ENCODE measurements at regions not wholly inside any gene's neighbourhood (a gene's known extent, or its start where the extent isn't known, plus 50 kb on each side); places are given as distances from the start of the nearest gene placed in this dataset.
A peak's percentile ranks its signal among the peaks of the same experiment; 100 is the strongest.

DNA sequence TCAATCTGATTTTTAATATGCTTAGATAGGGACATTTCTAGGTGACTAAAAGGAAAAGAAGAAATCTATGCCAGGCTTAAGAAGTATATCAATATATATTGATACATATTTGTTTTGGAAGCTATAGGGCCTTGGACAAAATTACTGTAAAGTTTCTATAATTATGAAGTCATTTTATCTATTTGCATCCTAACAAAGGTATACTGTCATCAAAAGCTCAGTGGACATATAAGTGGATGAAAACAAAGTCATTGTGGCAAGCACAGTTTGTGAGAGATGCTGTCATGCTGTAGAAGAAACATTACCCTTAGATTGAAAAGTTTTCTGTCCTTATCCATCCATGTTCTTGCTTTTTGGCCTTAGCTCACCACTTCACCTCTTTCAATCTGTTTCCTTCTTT, 140.3 kb upstream of the SPEF2 start:
- DNase-seq: no peak

DNA sequence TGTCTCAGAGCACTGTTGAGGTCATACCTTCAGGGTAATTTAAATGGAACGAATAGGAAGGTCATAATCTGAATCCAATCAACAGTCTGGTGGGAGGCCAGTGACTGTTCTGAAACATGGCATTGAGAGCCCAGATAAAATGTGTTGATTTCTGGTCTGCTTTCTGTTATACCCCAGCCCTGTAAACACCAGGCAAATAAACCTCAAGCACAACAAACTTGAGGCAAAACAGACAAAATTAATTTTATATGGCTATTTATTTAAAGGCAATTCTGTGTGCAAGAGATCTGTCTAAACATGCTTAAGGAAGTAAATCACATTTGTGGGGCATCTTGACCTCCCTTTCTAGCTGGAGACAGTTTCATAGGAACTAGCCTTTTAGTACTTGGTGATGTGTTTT, 140.9 kb upstream of the SPEF2 start:
- no peak for DNase-seq

DNA sequence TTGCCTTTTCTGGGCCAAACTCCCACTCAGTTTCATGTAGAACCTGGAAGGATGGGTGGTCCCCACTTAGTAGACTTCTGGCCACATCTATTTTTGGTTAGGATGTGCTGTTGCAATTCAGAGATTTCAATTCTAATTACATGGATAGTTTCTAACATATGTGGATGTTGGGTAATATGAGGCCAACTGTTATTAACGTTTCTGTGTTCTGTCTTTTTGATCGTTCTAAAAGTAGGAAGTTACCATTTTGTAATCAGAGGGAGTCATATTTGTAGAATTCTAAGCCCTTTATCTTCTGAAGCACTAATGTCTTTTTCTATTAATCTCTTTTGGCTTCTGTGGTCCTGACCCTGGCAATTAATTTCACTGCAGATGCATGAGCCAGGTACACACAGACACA, 141.6 kb upstream of the SPEF2 start:
- no peak for DNase-seq

DNA sequence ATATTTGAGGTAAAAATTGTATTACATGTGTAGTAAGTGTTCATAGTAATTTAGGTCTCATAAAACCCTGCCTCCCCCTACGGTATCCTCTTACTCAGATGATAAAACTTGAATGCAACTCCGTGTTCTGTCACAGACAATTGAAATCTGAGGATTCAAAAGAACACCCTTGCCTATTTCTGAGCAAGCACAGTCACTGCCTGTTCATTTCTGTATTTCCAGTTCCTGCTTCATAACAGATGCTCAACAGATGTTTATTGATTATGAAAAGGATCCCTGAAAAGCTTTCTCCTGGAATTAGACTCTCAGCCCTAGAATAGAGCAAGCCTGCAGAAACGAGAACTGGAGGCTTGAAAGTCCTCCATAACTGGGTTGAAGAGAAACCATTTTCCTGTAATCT, 144.1 kb upstream of the SPEF2 start:
- DNase-seq: no peak

GRCh38 chr5:35470866-35471265, 146.8 kb upstream of the SPEF2 start:
- no peak for DNase-seq

DNA sequence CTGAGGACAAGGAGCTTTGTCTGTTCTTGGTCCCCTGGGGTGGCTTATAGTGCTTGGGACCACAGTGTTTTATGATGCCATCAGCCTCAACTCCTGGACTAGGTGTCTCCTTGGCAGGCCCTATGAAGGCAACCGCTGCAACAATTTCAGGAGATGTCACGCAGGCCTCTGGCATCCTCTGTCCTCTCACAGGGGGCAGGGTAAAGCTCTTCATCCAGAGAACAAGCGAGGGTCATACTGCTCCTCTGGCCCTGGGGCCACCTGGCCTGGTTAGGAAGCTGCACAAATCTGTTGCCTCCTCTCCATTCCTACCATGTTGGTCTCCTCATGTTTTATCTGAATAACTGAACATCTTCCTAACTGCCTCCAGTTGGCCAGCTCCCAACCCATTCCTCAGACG, 148.9 kb upstream of the SPEF2 start:
- no peak for DNase-seq

GRCh38 chr5:35466746-35467145, 150.9 kb upstream of the SPEF2 start:
- no peak for DNase-seq

- DNase-seq: no peak
Measured at GRCh38 chr5:35464757-35465156, 152.9 kb upstream of the SPEF2 start.

GRCh38 chr5:35461530-35461929, 156.1 kb upstream of the SPEF2 start:
- no peak for DNase-seq

DNA sequence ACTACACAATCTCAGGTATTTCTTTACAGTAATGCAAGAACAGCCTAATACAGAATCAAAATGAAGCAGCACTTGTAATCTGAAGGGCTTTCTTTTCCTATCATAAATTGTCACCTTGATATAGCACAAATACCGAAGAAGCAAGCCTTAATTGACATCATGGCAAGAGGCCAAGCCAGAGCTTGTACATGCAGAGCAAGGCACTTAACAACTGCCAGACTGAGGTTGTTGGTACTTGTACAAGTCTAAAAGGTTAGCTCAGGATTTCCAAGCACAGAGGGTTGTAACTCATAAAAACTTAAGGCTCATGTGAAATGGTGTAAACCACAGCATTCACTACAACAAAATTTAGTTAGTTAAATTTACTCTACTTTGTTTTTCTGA, 158.8 kb upstream of the SPEF2 start:
- DNase-seq: no peak

GRCh38 chr5:35457912-35458823, 159.5 kb upstream of the SPEF2 start:
- no peak for DNase-seq

DNA sequence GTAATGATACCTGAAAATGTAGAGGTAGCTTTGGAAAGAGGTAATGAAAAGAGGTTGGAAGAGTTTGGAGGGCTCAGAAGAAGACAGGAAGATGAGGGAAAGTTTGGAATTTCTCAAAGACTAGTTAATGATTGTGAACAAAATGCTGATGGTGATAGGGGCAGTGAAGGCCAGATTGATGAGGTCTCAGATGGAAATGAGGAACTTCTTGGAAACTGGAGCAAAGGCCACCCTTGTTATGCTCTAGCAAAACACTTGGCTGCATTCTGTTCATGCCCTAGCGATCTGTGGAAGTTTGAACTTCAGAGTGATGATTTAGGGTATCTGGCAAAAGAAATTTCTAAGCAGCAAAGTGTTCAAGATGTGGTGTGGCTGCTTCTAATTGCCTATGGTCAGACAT, 161.2 kb upstream of the SPEF2 start:
- no peak for DNase-seq

DNA sequence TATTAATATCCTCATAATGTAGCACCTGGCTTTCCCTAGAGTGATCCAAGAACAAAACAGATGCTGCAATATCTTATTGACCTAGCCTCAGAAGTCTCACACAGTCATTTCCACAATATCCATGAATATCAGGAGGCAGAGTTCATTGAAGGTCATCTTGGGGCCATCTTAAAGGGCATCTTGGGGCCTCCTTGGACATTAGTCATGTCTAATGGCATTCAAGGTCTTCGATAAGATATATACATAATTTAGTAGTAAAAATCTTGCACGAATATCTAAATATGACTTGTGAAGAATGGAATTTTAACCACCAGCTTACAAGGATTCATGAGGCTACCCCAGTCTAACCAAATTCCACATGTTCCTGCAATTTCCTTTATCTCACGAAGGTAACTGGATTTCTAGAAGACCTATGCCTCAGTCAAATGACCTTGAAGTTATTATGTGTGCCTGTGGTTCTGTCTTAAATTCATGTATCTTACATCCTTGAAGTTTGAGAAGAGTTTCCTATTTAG, 163.6 kb upstream of the SPEF2 start:
- DNase-seq: no peak

GRCh38 chr5:35443803-35444595, 173.7 kb upstream of the SPEF2 start:
- no peak for DNase-seq

GRCh38 chr5:35442885-35443639, 174.6 kb upstream of the SPEF2 start:
- no peak for DNase-seq

GRCh38 chr5:35440409-35440808, 177.3 kb upstream of the SPEF2 start:
- no peak for DNase-seq

DNA sequence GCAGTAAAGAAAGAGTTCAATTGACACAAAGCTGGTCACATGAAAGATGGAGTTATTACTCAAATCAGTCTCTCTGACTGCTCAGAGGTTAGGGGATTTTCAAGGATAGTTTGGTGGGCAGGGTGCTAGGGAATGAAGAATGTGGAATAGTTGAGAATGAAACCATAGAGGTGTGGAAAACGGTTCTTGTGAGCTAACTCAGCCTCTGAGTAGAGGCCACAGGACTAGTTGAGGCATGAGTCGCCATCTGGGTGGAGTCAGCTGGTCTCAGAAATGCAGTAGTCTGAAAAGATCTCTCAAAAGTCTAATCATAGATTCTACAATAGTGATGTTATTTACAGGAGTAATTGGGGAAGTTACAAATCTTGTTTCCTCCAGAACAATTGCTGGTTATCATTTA, 178.9 kb upstream of the SPEF2 start:
- no peak for DNase-seq

- no peak for DNase-seq
Measured at GRCh38 chr5:35438288-35438687, 179.4 kb upstream of the SPEF2 start.

- peak; percentile 32 to 61 for DNase-seq
Measured at GRCh38 chr5:35436400-35437057, 181.1 kb upstream of the SPEF2 start.

DNA sequence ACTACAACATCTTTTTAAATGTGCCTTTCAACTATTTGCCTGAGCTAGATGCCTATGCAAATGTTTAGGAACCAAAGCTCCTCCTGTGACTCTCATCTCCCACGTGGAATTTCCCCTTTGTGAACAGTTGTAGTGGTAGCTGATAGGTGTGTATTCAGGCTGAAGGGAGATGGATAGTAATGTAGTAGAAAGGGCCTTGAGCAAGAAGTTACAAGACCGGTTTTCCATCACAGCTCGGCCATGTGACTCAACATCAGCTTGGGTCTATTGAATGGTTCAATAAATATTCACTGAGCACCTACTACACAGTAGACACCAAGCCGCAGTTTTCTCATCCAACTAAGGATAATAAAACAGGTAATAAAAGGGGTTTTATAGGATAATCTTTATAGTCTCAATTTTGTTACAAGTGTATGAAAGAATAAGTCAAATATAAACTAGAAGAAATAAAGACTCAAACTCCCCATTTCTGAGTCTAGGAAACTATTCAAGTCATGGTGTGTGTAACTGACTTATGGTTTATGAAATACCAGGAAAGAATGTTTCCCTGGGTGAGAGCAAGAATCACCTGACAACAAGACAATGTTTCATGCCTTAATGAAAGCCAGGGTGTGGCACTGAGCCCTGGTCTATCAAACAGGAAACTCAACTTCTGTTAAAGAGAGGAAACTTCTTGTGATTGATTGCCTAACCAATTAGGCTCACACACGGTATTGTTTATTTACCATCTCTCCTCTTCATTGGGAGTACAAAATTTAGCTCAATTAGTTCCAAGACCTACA, 187.1 kb upstream of the SPEF2 start:
- DNase-seq: no peak

GRCh38 chr5:35420200-35420599, 189.9 kb upstream of the PRLR start:
- DNase-seq: no peak

- peak in 1 of 2 experiments; percentile 19 for DNase-seq
Measured at GRCh38 chr5:35417040-35417439, 186.8 kb upstream of the PRLR start.
